Neural crest cell (in vitro differentiated cells): ENCODE measurements at regions not wholly inside any gene's neighbourhood (a gene's known extent, or its start where the extent isn't known, plus 50 kb on each side); places are given as distances from the start of the nearest gene placed in this dataset.
A peak's percentile ranks its signal among the peaks of the same experiment; 100 is the strongest.

Experiments
- DNase-seq: peaks from one replicate; pipeline ENCODE4 v3.0.0; 2021; ENCODE audit warnings: low read depth, mixed read lengths, low spot score
- H3K27ac Mint-ChIP-seq: one replicate; pipeline ENCODE4 v1.8.0; 2021; ENCODE audit warnings: mild to moderate bottlenecking, mixed read lengths; ENCODE audit not compliant: unreplicated experiment
- H3K27me3 Mint-ChIP-seq: 2 replicates; pipeline ENCODE4 v1.8.0; 2021; ENCODE audit warnings: low read depth, mild to moderate bottlenecking, mixed read lengths
- H3K36me3 Mint-ChIP-seq: 2 replicates; pipeline ENCODE4 v1.8.0; 2021; ENCODE audit warnings: low read depth, mild to moderate bottlenecking, mixed read lengths
- H3K4me1 Mint-ChIP-seq: 2 replicates; pipeline ENCODE4 v1.8.0; 2021; ENCODE audit warnings: mixed read lengths
- H3K4me3 Mint-ChIP-seq: one replicate; pipeline ENCODE4 v1.8.0; 2021; ENCODE audit warnings: mild to moderate bottlenecking, mixed read lengths
- H3K9me3 Mint-ChIP-seq: 2 replicates; pipeline ENCODE4 v1.8.0; 2021; ENCODE audit warnings: mixed read lengths
- CTCF ChIP-seq: fragments of 200-600 bp; sonication (generic); conservative IDR thresholded peaks from 2 replicates; pipeline ENCODE4 v1.5.0; 2021; ENCODE audit warnings: antibody characterized with exemption, mild to moderate bottlenecking

- Mint-ChIP-seq H3K4me3 (no peak overlapping the region), H3K27ac (no peak overlapping the region), H3K36me3 (no peaks in the 10 kb centered on the region), H3K9me3 (no peaks in the 10 kb centered on the region), H3K4me1 (peaks cover 44% of the 10 kb centered on the region), H3K27me3 (peaks cover 5% of the 10 kb centered on the region)
- TF ChIP-seq CTCF, result no peak
- no peak for DNase-seq
Measured at GRCh38 chr1:175888996-175889395, 145.6 kb upstream of the TNR start.

GRCh38 chr1:175887981-175888428 lies 144.6 kb upstream of the TNR start:
- Mint-ChIP-seq H3K4me1 (peaks cover 50% of the 10 kb centered on the region), H3K27me3 (peaks cover 5% of the 10 kb centered on the region), H3K36me3 (no peaks in the 10 kb centered on the region), H3K4me3 (peak overlapping the region; percentile 20), H3K9me3 (no peaks in the 10 kb centered on the region), H3K27ac (no peak overlapping the region)
- DNase-seq, result peak; percentile 67
- TF ChIP-seq CTCF, result peak; percentile 86

- Mint-ChIP-seq H3K27me3 (peaks cover 5% of the 10 kb centered on the region), H3K36me3 (no peaks in the 10 kb centered on the region), H3K27ac (no peak overlapping the region), H3K4me1 (peaks cover 54% of the 10 kb centered on the region), H3K4me3 (no peak overlapping the region), H3K9me3 (no peaks in the 10 kb centered on the region)
- no peak for DNase-seq
- no peak for TF ChIP-seq CTCF
Measured at GRCh38 chr1:175887521-175887920, 144.1 kb upstream of the TNR start.

GRCh38 chr1:175885326-175885725 lies 141.9 kb upstream of the TNR start:
- H3K4me3 Mint-ChIP-seq, result no peak overlapping the region
- no peak overlapping the region for H3K27ac Mint-ChIP-seq
- no peak for DNase-seq
- H3K36me3 Mint-ChIP-seq, result no peaks in the 10 kb centered on the region
- H3K9me3 Mint-ChIP-seq, result no peaks in the 10 kb centered on the region
- TF ChIP-seq CTCF, result no peak
- H3K4me1 Mint-ChIP-seq, result peaks cover 73% of the 10 kb centered on the region
- peaks cover 5% of the 10 kb centered on the region for H3K27me3 Mint-ChIP-seq

GRCh38 chr1:175884369-175884768 lies 141.0 kb upstream of the TNR start:
- Mint-ChIP-seq H3K4me1 (peaks cover 73% of the 10 kb centered on the region), H3K36me3 (no peaks in the 10 kb centered on the region), H3K27me3 (peaks cover 5% of the 10 kb centered on the region), H3K4me3 (peak overlapping the region; percentile 42), H3K9me3 (no peaks in the 10 kb centered on the region), H3K27ac (no peak overlapping the region)
- DNase-seq, result no peak
- no peak for TF ChIP-seq CTCF

GRCh38 chr1:175882192-175882591 lies 138.8 kb upstream of the TNR start:
- Mint-ChIP-seq H3K4me1 (peaks cover 58% of the 10 kb centered on the region), H3K4me3 (no peak overlapping the region), H3K27me3 (no peaks in the 10 kb centered on the region), H3K27ac (peak overlapping the region; percentile 8), H3K36me3 (no peaks in the 10 kb centered on the region), H3K9me3 (no peaks in the 10 kb centered on the region)
- no peak for TF ChIP-seq CTCF
- no peak for DNase-seq
